Activated T-cell treated with anti-CD3 and anti-CD28 coated beads, Interleukin-2, amount 50 U/mL, for 4 hours (primary cell): ENCODE measurements at regions not wholly inside any gene's neighbourhood (a gene's known extent, or its start where the extent isn't known, plus 50 kb on each side); places are given as distances from the start of the nearest gene placed in this dataset.

Source experiments
- ATAC-seq, 2 donors: fragments of 200-7000 bp; cut with Tn5 transposase; one replicate each; pipeline ENCODE4 v1.10.0; 2021
- DNase-seq: peaks from one replicate; pipeline ENCODE4 v3.0.0-alpha.2; 2020
- H3K27me3 Mint-ChIP-seq: one replicate; pipeline ENCODE4 v1.8.0; 2021; ENCODE audit warnings: low read depth, mixed read lengths
- H3K36me3 Mint-ChIP-seq: one replicate; pipeline ENCODE4 v1.8.0; 2022; ENCODE audit warnings: mixed read lengths; ENCODE audit not compliant: insufficient read depth
- H3K4me1 Mint-ChIP-seq: one replicate; pipeline ENCODE4 v1.8.0; 2021; ENCODE audit warnings: low read depth, mixed read lengths
- H3K4me3 Mint-ChIP-seq: one replicate; pipeline ENCODE4 v1.8.0; 2021; ENCODE audit warnings: mild to moderate bottlenecking, moderate library complexity, mixed read lengths
- H3K9me3 Mint-ChIP-seq: one replicate; pipeline ENCODE4 v1.8.0; 2021; ENCODE audit warnings: mixed read lengths

GRCh38 chr5:124342584-124342983 is 403.9 kb downstream of the ZNF608 start:
- H3K27me3 Mint-ChIP-seq = no peaks in the 10 kb centered on the region
- no peaks in the 10 kb centered on the region for H3K4me1 Mint-ChIP-seq
- no peaks in the 10 kb centered on the region for H3K9me3 Mint-ChIP-seq
- no peak for DNase-seq
- H3K36me3 Mint-ChIP-seq = no peaks in the 10 kb centered on the region
- H3K4me3 Mint-ChIP-seq = no peak overlapping the region
- no peak for ATAC-seq

- H3K27me3 Mint-ChIP-seq = no peaks in the 10 kb centered on the region
- H3K9me3 Mint-ChIP-seq = no peaks in the 10 kb centered on the region
- H3K4me1 Mint-ChIP-seq = no peaks in the 10 kb centered on the region
- DNase-seq = no peak
- H3K4me3 Mint-ChIP-seq = no peak overlapping the region
- H3K36me3 Mint-ChIP-seq = no peaks in the 10 kb centered on the region
- ATAC-seq = no peak
Measured at GRCh38 chr5:124342027-124342471, 404.4 kb downstream of the ZNF608 start.

- DNase-seq (no peak), ATAC-seq (no peak)
- Mint-ChIP-seq H3K4me1 (no peaks in the 10 kb centered on the region), H3K9me3 (no peaks in the 10 kb centered on the region), H3K36me3 (no peaks in the 10 kb centered on the region), H3K4me3 (no peak overlapping the region), H3K27me3 (no peaks in the 10 kb centered on the region)
Measured at GRCh38 chr5:124341066-124341858, 405.2 kb downstream of the ZNF608 start.

- H3K36me3 Mint-ChIP-seq = no peaks in the 10 kb centered on the region
- DNase-seq (no peak), ATAC-seq (no peak)
- H3K27me3 Mint-ChIP-seq = no peaks in the 10 kb centered on the region
- H3K4me3 Mint-ChIP-seq = no peak overlapping the region
- H3K9me3 Mint-ChIP-seq = no peaks in the 10 kb centered on the region
- no peaks in the 10 kb centered on the region for H3K4me1 Mint-ChIP-seq
Measured at GRCh38 chr5:124337996-124338395, 408.4 kb downstream of the ZNF608 start.

- DNase-seq (no peak), ATAC-seq (no peak)
- H3K9me3 Mint-ChIP-seq = no peaks in the 10 kb centered on the region
- H3K4me3 Mint-ChIP-seq = no peak overlapping the region
- H3K36me3 Mint-ChIP-seq = no peaks in the 10 kb centered on the region
- no peaks in the 10 kb centered on the region for H3K4me1 Mint-ChIP-seq
- no peaks in the 10 kb centered on the region for H3K27me3 Mint-ChIP-seq
Measured at GRCh38 chr5:124333298-124333979, 413.0 kb downstream of the ZNF608 start.

- Mint-ChIP-seq H3K36me3 (no peaks in the 10 kb centered on the region), H3K4me1 (no peaks in the 10 kb centered on the region), H3K27me3 (no peaks in the 10 kb centered on the region), H3K9me3 (no peaks in the 10 kb centered on the region), H3K4me3 (no peak overlapping the region)
- ATAC-seq = no peak
- DNase-seq = no peak
Measured at GRCh38 chr5:124332273-124332672, 414.2 kb downstream of the ZNF608 start.

GRCh38 chr5:124330595-124331220 is 415.7 kb downstream of the ZNF608 start:
- no peaks in the 10 kb centered on the region for H3K36me3 Mint-ChIP-seq
- no peaks in the 10 kb centered on the region for H3K4me1 Mint-ChIP-seq
- no peak overlapping the region for H3K4me3 Mint-ChIP-seq
- H3K27me3 Mint-ChIP-seq = no peaks in the 10 kb centered on the region
- ATAC-seq (no peak), DNase-seq (no peak)
- no peaks in the 10 kb centered on the region for H3K9me3 Mint-ChIP-seq

- Mint-ChIP-seq H3K36me3 (no peaks in the 10 kb centered on the region), H3K4me3 (no peak overlapping the region), H3K9me3 (no peaks in the 10 kb centered on the region), H3K4me1 (no peaks in the 10 kb centered on the region), H3K27me3 (no peaks in the 10 kb centered on the region)
- no peak for ATAC-seq
- DNase-seq = no peak
Measured at GRCh38 chr5:124328201-124328600, 418.2 kb downstream of the ZNF608 start.

- Mint-ChIP-seq H3K36me3 (no peaks in the 10 kb centered on the region), H3K27me3 (no peaks in the 10 kb centered on the region), H3K4me1 (no peaks in the 10 kb centered on the region), H3K4me3 (no peak overlapping the region), H3K9me3 (peaks cover 4% of the 10 kb centered on the region)
- no peak for DNase-seq
- ATAC-seq = no peak
Measured at GRCh38 chr5:124318661-124319060, 427.8 kb downstream of the ZNF608 start.

- Mint-ChIP-seq H3K4me1 (no peaks in the 10 kb centered on the region), H3K36me3 (no peaks in the 10 kb centered on the region), H3K9me3 (peaks cover 4% of the 10 kb centered on the region), H3K4me3 (no peak overlapping the region), H3K27me3 (no peaks in the 10 kb centered on the region)
- no peak for ATAC-seq
- DNase-seq = no peak
Measured at GRCh38 chr5:124317451-124317850, 429.0 kb downstream of the ZNF608 start.

- no peaks in the 10 kb centered on the region for H3K4me1 Mint-ChIP-seq
- no peak overlapping the region for H3K4me3 Mint-ChIP-seq
- DNase-seq = no peak
- H3K36me3 Mint-ChIP-seq = no peaks in the 10 kb centered on the region
- no peaks in the 10 kb centered on the region for H3K27me3 Mint-ChIP-seq
- ATAC-seq = no peak
- peaks cover 4% of the 10 kb centered on the region for H3K9me3 Mint-ChIP-seq
Measured at GRCh38 chr5:124315741-124316415, 430.6 kb downstream of the ZNF608 start.

- Mint-ChIP-seq H3K4me3 (no peak overlapping the region), H3K9me3 (no peaks in the 10 kb centered on the region), H3K36me3 (no peaks in the 10 kb centered on the region), H3K4me1 (no peaks in the 10 kb centered on the region), H3K27me3 (no peaks in the 10 kb centered on the region)
- no peak for DNase-seq
- ATAC-seq = no peak
Measured at GRCh38 chr5:124310453-124310852, 436.0 kb downstream of the ZNF608 start.

- H3K36me3 Mint-ChIP-seq = no peaks in the 10 kb centered on the region
Measured at GRCh38 chr5:124309241-124309980, 437.0 kb downstream of the ZNF608 start.

GRCh38 chr5:124303366-124303765 is 443.1 kb downstream of the ZNF608 start:
- Mint-ChIP-seq H3K4me1 (no peaks in the 10 kb centered on the region), H3K9me3 (no peaks in the 10 kb centered on the region), H3K27me3 (no peaks in the 10 kb centered on the region), H3K36me3 (no peaks in the 10 kb centered on the region), H3K4me3 (no peak overlapping the region)
- ATAC-seq (no peak), DNase-seq (no peak)

More at GRCh38 chr5:124309241-124309980, 437.0 kb downstream of the ZNF608 start:
- Mint-ChIP-seq H3K4me1 (no peaks in the 10 kb centered on the region), H3K9me3 (no peaks in the 10 kb centered on the region), H3K27me3 (no peaks in the 10 kb centered on the region), H3K4me3 (no peak overlapping the region)
- ATAC-seq (no peak), DNase-seq (no peak)
